K562 (cell line): ENCODE measurements at regions not wholly inside any gene's neighbourhood (a gene's known extent, or its start where the extent isn't known, plus 50 kb on each side); places are given as distances from the start of the nearest gene placed in this dataset.

Source experiments
- ATAC-seq: fragments of 200-7000 bp; cut with Tn5 transposase; 3 replicates; pipeline ENCODE4 v1.9.1; 2020; ENCODE audit warnings: moderate library complexity
- BruUV-seq: library from RNA; stranded (reverse); fragments of 400-500 nt; replicated peaks from 2 replicates; lab custom pipeline; 2021; lab: Mats Ljungman, UMichigan
- CTCF ChIA-PET: fragments of 300-600 bp; formaldehyde crosslinking; extraction: SDS; loops from one replicate; lab custom pipeline; 2021; ENCODE audit warnings: low intra/inter-chr PET ratio; lab: Yijun Ruan, JAX
- POLR2A ChIA-PET: fragments of 300-600, 350-650 bp; sonication (Branson Sonifier 250); formaldehyde crosslinking; extraction: SDS; loops from one replicate; lab custom pipeline; 2021; ENCODE audit warnings: antibody characterized with exemption, inconsistent platforms; lab: Yijun Ruan, JAX
- DNase-seq, 4 experiments: peaks; one replicate each; pipeline versions ENCODE4 v3.0.0 to v3.0.0-alpha.2; 2011 to 2018; ENCODE audit warnings: low spot score in 3 of 4, mixed read lengths in 3 of 4; ENCODE audit errors: extremely low read depth in 1 of 4
- FAIRE-seq: peaks from 2 replicates; lab custom pipeline; 2011; peaks lifted over from hg19 to GRCh38; lab: Jason Lieb, UNC
- H2AFZ ChIP-seq: 2 replicates; pipeline ENCODE4 v1.6.0; 2011; ENCODE audit warnings: low read depth, low read length, control low read depth, inconsistent platforms
- H3K27ac ChIP-seq: fragments of 200-600 bp; 3 replicates; pipeline ENCODE4 v1.8.0; 2011; ENCODE audit warnings: low read depth, mild to moderate bottlenecking, control low read depth, inconsistent platforms, low read length, moderate library complexity, mixed read lengths; ENCODE audit errors: extremely low read depth
- H3K27me3 ChIP-seq, 2 experiments: fragments of 300-600 bp in 1 of 2; 2 replicates in 1 of 2; 3 replicates in 1 of 2; pipeline versions ENCODE4 v1.6.0 to v1.8.0; 2011; ENCODE audit warnings: inconsistent platforms in 2 of 2, low read length in 2 of 2, mild to moderate bottlenecking in 1 of 2, mixed read lengths in 1 of 2, moderate library complexity in 1 of 2; ENCODE audit not compliant: control insufficient read depth in 2 of 2, insufficient read depth in 2 of 2
- H3K36me3 ChIP-seq: fragments of 300-600 bp; 3 replicates; pipeline ENCODE4 v1.8.0; 2011; ENCODE audit warnings: mild to moderate bottlenecking, low read length, inconsistent platforms; ENCODE audit not compliant: control insufficient read depth, insufficient read depth
- H3K4me1 ChIP-seq, 2 experiments: fragments of 200-600 bp in 1 of 2; replicated peaks in 1 of 2; 2 replicates in 1 of 2; 3 replicates in 1 of 2; pipeline versions ENCODE4 v1.5.1 to v1.8.0; 2011; ENCODE audit warnings: inconsistent platforms in 2 of 2, low read length in 2 of 2, mild to moderate bottlenecking in 1 of 2, mixed read lengths in 1 of 2, moderate library complexity in 1 of 2; ENCODE audit not compliant: control insufficient read depth in 2 of 2, insufficient read depth in 2 of 2
- H3K4me2 ChIP-seq: 2 replicates; pipeline ENCODE4 v1.6.1; 2011; ENCODE audit warnings: low read length, control low read depth, inconsistent platforms, mixed read lengths; ENCODE audit not compliant: insufficient read depth
- H3K4me3 ChIP-seq: fragments of 200-600 bp; sonication (generic), shearing (Covaris generic); 2 replicates; pipeline ENCODE4 v1.5.1; 2016; ENCODE audit warnings: control low read depth, inconsistent platforms
- H3K79me2 ChIP-seq: fragments of 200-600 bp; 3 replicates; pipeline ENCODE4 v1.8.0; 2011; ENCODE audit warnings: low read length, inconsistent platforms; ENCODE audit not compliant: control insufficient read depth, insufficient read depth
- H3K9ac ChIP-seq, 2 experiments: 2 replicates each; pipeline versions ENCODE4 v1.6.0 to v1.6.1; 2011; ENCODE audit warnings: low read depth in 2 of 2, low read length in 2 of 2, control low read depth in 1 of 2, inconsistent platforms in 1 of 2, mild to moderate bottlenecking in 1 of 2, mixed read lengths in 1 of 2; ENCODE audit not compliant: insufficient read depth in 1 of 2
- H3K9me1 ChIP-seq: one replicate; pipeline ENCODE4 v1.6.0; 2011; ENCODE audit warnings: inconsistent platforms, mild to moderate bottlenecking, low read length, moderate library complexity; ENCODE audit not compliant: control insufficient read depth, insufficient read depth
- H3K9me3 ChIP-seq: replicated peaks from 2 replicates; pipeline ENCODE4 v1.5.1; 2011; ENCODE audit warnings: low read depth, low read length, inconsistent platforms; ENCODE audit not compliant: control insufficient read depth, insufficient read depth
- H4K20me1 ChIP-seq: replicated peaks from 2 replicates; pipeline ENCODE4 v1.6.1; 2011; ENCODE audit warnings: low read length, inconsistent platforms, mixed read lengths; ENCODE audit not compliant: control insufficient read depth, insufficient read depth
- CREB1 ChIP-seq, 2 experiments: sonication (generic) in 1 of 2; formaldehyde crosslinking in 1 of 2; IDR thresholded peaks; 2 replicates each; pipeline versions ENCODE4 v1.6.1 to v1.8.0; 2012 to 2022; ENCODE audit warnings: inconsistent platforms in 1 of 2, mild to moderate bottlenecking in 1 of 2, missing genetic modification reagents in 1 of 2, moderate library complexity in 1 of 2
- NCOA1 ChIP-seq: fragments of 450-650 bp; IDR thresholded peaks from 2 replicates; pipeline ENCODE4 v1.6.1; 2016; ENCODE audit warnings: low read depth
- NR2C2 ChIP-seq, 2 experiments: fragments of 200-800 bp in 1 of 2; sonication (Bioruptor generic) in 1 of 2; sonication (generic) in 1 of 2; formaldehyde crosslinking in 1 of 2; IDR thresholded peaks; 2 replicates each; pipeline versions ENCODE4 v1.6.1 to v1.8.0; 2016 to 2022; ENCODE audit warnings: mild to moderate bottlenecking in 1 of 2, missing compliant biosample characterization in 1 of 2, missing genetic modification characterization in 1 of 2, missing genetic modification reagents in 1 of 2
- PTRF ChIP-seq: fragments of 450-650 bp; IDR thresholded peaks from 2 replicates; pipeline ENCODE4 v1.6.1; 2016; ENCODE audit warnings: mild to moderate bottlenecking, missing genetic modification characterization, missing compliant biosample characterization
- ZNF133 ChIP-seq: fragments of 250-450 bp; sonication (Bioruptor Pico); IDR thresholded peaks from 2 replicates; pipeline ENCODE4 v1.4.0; 2020; ENCODE audit warnings: mild to moderate bottlenecking
- WGBS: fragments of 100-300 bp; shearing (Covaris generic); methylation state at CpG from one replicate; pipeline ENCODE4 v1.1.6; 2016; ENCODE audit warnings: low coverage, mixed read lengths; ENCODE audit not compliant: insufficient coverage; ENCODE audit errors: missing lambda C conversion rate; 5-methylcytosine and 5-hydroxymethylcytosine counted together
- in situ Hi-C: fragments of 300-500 bp; cut with MboI; formaldehyde crosslinking; loops from 4 replicates; pipeline ENCODE4 v1.15.0; 2018; ENCODE audit warnings: inconsistent platforms, mixed read lengths
- intact Hi-C: fragments of 100-400 bp; cut with micrococcal nuclease; formaldehyde crosslinking; loops from 2 replicates; pipeline ENCODE4 v1.14.2; 2022
- TF ChIP-seq, protein P1 (sequence below): sonication (generic); formaldehyde crosslinking; IDR thresholded peaks from 2 replicates; pipeline ENCODE4 v1.8.0; 2022; ENCODE audit warnings: mild to moderate bottlenecking, missing genetic modification reagents

DNA sequence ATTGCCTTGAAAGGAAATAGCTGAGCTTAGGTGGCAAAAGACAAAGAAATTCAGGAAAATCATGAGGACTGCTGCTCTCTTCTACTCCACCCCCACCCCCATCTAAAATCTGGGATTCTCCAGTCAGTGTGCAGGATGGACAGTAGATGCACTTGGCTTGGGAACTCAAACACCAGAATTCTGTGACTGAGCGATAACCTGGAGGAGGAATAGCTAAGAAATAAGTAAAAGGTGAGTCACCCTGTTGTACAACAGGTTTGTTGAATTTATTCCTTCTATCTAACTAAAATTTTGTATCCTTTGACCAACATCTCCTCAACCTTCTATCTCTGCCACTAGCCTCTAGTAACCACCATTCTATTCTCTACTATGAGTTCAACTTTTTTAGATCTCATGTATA lies 1029.9 kb upstream of the ACVR2A start:
- CTCF ChIA-PET: no interaction called here
- H3K4me2 ChIP-seq: no peak overlapping the region
- DNase-seq (no peak), FAIRE-seq (no peak), ATAC-seq (no peak)
- no peaks in the 10 kb centered on the region for H3K27me3 ChIP-seq
- WGBS: 5% methylated on average over 1 of the region's 1 CpG
- POLR2A ChIA-PET: no interaction called here
- no peak overlapping the region for H2AFZ ChIP-seq
- no peaks in the 10 kb centered on the region for H3K36me3 ChIP-seq
- H3K9ac ChIP-seq: no peak overlapping the region
- H3K27ac ChIP-seq: no peak overlapping the region
- no peaks in the 10 kb centered on the region for H3K9me3 ChIP-seq
- TF ChIP-seq ZNF133 (CRISPR knock-in tag) (no peak), PTRF (no peak), CREB1 (IDR thresholded peaks at IDR 0.05) (no peak), CREB1 (CRISPR knock-in tag; IDR thresholded peaks at IDR 0.05) (no peak), NR2C2 (CRISPR knock-in tag; IDR thresholded peaks at IDR 0.05) (no peak), NR2C2 (tag; IDR thresholded peaks at IDR 0.05) (no peak), NCOA1 (no peak)
- TF ChIP-seq, protein P1, sequence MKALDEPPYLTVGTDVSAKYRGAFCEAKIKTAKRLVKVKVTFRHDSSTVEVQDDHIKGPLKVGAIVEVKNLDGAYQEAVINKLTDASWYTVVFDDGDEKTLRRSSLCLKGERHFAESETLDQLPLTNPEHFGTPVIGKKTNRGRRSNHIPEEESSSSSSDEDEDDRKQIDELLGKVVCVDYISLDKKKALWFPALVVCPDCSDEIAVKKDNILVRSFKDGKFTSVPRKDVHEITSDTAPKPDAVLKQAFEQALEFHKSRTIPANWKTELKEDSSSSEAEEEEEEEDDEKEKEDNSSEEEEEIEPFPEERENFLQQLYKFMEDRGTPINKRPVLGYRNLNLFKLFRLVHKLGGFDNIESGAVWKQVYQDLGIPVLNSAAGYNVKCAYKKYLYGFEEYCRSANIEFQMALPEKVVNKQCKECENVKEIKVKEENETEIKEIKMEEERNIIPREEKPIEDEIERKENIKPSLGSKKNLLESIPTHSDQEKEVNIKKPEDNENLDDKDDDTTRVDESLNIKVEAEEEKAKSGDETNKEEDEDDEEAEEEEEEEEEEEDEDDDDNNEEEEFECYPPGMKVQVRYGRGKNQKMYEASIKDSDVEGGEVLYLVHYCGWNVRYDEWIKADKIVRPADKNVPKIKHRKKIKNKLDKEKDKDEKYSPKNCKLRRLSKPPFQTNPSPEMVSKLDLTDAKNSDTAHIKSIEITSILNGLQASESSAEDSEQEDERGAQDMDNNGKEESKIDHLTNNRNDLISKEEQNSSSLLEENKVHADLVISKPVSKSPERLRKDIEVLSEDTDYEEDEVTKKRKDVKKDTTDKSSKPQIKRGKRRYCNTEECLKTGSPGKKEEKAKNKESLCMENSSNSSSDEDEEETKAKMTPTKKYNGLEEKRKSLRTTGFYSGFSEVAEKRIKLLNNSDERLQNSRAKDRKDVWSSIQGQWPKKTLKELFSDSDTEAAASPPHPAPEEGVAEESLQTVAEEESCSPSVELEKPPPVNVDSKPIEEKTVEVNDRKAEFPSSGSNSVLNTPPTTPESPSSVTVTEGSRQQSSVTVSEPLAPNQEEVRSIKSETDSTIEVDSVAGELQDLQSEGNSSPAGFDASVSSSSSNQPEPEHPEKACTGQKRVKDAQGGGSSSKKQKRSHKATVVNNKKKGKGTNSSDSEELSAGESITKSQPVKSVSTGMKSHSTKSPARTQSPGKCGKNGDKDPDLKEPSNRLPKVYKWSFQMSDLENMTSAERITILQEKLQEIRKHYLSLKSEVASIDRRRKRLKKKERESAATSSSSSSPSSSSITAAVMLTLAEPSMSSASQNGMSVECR (CRISPR knock-in tag): no peak
- H3K9me1 ChIP-seq: no peaks in the 10 kb centered on the region
- H3K4me3 ChIP-seq: no peak overlapping the region
- in situ Hi-C loops (no loop called here), intact Hi-C loops (no loop called here)
- no peaks in the 10 kb centered on the region for H4K20me1 ChIP-seq
- no peaks in the 10 kb centered on the region for H3K4me1 ChIP-seq
- no peaks in the 10 kb centered on the region for H3K79me2 ChIP-seq
- BruUV-seq: no TSS peak
